Mucosa of gallbladder (tissue), 1 donor: ENCODE measurements at regions not wholly inside any gene's neighbourhood (a gene's known extent, or its start where the extent isn't known, plus 50 kb on each side); places are given as distances from the start of the nearest gene placed in this dataset.

Source experiments
- DNase-seq: peaks from one replicate; pipeline ENCODE4 v3.0.0-alpha.2; 2020; ENCODE audit warnings: low spot score
- donor health status: DM: no; HTN: no; CAD: no.

DNA sequence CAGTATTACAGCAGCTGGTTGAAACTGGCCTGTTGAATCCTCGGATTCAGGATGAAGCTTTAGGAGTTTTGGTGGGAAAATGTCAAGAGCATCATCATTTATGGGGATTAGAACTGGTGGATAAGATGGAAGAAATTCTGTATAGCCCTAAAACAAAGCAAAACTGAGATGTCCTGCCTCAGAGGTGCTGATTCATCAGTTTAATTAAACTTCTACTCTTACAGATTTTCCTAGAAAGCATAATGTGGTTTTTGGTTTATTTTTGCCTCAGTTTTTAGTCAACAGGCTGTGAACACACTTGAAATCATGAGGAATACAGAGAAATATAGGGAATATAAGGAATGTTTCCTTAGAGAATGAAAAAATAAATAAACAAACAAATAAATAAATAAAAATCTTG, 228.7 kb upstream of the POU3F2 start:
- no peak for DNase-seq

DNA sequence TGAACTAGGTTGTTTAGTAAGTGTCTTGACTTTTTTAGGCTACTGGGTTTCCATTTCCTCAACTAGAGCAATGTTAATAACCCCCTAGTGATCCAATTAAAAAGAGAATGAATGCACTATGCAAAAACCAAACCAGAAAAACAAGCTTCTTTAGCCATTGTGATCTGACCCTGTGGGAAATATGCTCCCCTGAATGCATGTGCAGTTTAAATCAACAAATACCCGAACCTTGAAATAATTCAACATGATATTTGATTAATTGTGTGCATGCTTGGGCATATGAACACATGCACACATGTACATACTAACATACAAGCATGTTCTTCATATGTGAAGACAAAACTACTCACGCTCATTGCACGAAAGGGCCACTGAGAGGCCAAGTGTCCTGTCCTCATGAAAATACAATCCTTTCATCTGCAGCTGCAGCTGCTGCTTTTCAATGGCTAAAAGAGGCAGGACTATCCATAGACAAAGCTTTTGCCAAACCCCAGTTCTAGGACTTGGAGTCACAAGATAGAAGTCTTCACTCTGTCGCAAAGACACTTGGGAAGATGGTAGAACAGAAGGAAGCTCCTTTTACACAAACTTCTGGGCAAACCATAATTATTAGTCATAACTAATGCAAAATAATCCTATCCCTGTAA, 207.1 kb upstream of the POU3F2 start:
- no peak for DNase-seq

- DNase-seq = no peak
These were observed 200.5 kb upstream of the POU3F2 start for GRCh38 chr6:98633886-98634285.

GRCh38 chr6:98634569-98634968, 199.8 kb upstream of the POU3F2 start:
- DNase-seq = no peak

DNA sequence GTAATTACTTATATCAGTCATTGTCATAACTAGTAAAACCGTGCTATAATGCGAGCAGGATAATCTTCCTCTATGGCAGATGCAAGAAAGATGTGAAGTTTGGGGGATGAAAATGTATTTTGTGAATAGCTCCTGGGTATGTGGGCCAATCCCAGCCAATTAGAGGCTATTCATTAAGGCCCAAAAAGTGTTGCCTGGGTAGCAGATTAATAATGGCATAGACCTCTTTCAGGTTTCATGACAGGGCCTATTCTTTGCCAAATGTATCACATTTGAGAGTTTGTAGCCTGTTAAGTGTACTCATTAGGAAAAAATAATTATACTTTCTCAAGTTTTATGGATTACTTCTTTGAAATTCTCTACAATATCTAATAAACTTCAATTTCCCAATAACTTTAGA, 199.2 kb upstream of the POU3F2 start:
- no peak for DNase-seq

GRCh38 chr6:98636941-98637340, 197.4 kb upstream of the POU3F2 start:
- DNase-seq = no peak

DNA sequence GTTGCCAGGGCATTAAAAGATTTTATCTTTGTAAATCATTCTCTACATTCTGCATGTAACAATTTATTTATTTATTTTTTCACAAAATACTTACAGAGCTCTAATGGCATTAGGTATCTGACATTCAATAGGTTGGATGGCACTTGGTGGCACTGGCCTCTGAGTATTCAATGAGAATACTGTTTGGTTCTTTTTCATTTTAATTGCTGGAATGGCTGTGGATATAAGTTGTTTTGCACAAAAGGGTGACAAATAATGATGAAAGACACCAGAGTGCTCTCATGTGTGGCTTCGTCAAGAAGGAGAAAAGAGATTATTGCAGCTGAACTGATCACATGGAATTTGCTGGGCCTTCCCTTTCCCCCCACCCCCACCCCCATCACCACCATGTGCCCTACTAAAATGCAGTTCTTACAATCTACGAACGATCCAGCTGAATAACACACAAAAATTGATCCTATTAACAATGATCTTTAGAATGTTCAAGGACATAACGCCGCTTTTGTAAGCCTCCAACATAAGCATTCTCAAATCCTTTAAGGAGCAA, 195.2 kb upstream of the POU3F2 start:
- DNase-seq = no peak

DNA sequence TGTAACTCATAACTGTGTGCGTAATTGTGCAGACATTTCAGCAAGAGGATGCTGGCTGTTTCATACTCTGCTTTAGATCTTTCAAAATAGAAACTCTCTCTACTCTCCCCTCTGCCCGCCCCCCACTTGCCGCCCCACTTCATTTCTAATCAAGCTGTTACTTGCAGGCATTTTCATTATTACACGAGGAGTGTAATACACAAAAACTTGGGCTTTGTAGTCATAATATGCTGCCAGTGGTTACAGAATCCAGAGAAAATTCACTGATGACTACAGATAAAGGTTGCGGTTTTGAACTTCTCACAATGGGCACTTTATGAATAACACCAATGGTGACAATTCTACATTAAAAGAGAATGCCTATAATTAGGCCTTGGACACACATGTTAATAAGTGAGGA, 194.0 kb upstream of the POU3F2 start:
- DNase-seq = no peak

- no peak for DNase-seq
These were observed 192.2 kb upstream of the POU3F2 start for GRCh38 chr6:98641949-98642719.

- no peak for DNase-seq
These were observed 190.3 kb upstream of the POU3F2 start for GRCh38 chr6:98644063-98644462.

GRCh38 chr6:98648211-98648914, 186.0 kb upstream of the POU3F2 start:
- DNase-seq = no peak

DNA sequence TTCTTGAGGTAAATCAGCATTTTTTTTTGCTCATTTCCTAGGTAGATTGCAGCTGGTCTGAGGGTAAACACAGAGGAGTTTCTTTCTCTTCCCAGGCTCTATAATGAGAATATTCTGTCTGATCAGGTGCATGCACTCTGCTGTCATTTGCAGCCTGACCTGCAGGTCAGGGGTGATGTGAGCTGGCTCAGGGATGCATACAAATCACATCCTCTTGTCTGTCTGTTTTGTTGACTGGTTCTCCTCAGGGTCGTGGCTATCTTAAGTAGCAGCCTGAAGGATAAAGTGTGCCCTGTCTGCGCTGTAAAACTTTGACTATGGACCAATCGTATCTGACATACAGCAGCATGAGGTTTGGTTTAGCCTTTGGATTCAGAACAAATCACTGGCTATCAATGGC, 183.4 kb upstream of the POU3F2 start:
- no peak for DNase-seq

GRCh38 chr6:98653179-98653578, 181.2 kb upstream of the POU3F2 start:
- DNase-seq = no peak

GRCh38 chr6:98657764-98658163, 176.6 kb upstream of the POU3F2 start:
- DNase-seq = no peak

DNA sequence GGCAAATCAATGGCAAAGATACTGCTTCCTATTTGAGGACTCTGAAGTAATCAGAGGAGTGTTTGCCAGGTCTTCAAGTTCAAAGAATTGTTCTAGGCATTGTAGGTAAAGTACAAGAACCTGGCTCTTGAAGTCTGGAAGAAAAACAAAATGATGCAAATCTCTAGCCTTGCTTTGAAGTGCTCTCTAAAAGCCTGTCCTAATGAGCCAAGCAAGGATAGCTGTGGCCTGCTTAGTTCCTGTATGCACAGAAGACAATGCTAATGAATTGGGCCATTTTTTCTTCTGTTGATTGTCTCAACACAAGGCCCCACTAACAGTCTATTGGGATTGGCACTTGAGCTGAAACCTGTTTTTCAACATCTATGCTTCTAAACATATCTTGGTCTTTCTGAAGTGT, 165.0 kb upstream of the POU3F2 start:
- no peak for DNase-seq

- no peak for DNase-seq
These were observed 164.2 kb upstream of the POU3F2 start for GRCh38 chr6:98670045-98670746.

DNA sequence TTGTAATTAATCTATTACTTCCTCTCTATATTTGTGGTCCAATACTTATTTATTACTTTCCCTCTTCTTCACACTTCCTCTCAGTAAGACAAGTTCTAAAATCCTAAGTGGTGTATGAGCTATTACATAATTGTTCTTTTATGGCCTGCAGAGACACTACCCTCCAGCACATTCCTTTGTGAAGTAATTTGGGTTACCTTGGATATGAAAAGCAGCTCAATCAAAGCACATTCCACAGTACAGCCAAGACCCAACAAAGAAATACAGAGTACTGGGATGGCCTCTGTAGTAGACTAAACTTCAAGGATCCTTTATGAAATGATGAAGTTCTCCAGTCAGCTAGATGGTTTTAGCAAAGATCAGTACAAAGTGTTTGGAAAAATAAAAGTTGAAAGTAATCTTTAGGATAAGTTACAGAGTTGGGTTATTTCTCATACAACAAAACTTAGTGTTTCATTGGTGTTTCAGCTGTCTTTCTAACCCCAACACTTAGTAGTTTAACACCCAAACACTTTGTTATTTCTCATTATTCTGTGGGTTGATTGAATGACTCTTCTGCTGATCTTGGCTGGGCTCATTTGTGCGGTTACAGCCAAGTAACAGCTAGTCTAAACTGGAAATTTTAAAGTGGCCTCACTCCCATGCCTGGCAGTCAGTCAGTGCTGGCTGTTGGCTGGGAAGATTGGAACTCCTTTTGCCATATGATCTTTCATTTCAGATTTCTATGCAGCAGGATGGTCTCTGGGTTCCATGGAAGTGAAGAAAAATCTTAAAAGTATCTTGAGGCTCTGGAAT, 161.5 kb upstream of the POU3F2 start:
- no peak for DNase-seq

DNA sequence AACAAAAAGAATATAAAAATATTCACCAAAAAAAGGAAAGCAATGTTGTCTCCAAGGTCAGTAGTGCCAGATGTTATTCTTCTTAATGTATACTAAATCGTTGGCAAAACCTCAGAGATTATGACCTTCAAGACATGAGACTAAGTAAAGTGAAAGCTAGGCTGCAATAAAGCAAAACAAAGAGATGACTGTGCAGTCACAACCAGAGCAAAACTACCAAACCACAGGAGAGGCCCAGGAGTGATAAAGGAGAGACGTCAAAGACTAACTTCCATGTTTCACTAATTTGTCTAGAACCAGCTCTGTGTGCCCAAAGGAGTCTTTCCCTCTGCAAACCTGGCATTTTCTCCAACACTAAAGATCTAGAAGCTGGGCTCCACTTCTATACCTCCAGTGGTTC, 155.9 kb upstream of the POU3F2 start:
- no peak for DNase-seq

DNA sequence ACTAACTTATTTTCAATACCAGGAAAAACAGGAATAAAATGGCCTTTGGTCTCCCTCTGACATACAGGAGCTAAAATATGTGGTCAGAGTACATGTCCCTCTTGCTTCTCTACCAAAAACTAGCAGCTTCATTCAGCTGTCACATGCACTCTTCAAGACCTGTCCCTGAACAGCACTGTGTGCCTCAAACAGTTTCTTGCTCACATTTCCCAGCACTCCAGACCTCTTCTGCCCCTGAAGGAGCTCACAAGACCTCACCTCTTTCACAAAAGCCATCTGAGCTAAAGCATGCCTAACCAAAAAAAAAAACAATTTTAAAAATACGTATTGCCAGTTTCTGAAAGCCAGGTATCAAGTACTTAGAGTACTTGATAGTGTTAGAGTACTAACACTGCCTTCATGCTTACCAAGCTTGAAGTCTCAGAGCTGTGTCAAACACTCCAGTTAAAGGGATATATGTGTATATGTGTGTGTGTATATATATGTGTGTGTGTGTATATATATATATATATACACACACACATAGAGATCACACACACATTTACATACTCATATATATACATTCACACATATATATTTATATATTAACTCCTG, 148.3 kb upstream of the POU3F2 start:
- no peak for DNase-seq

DNA sequence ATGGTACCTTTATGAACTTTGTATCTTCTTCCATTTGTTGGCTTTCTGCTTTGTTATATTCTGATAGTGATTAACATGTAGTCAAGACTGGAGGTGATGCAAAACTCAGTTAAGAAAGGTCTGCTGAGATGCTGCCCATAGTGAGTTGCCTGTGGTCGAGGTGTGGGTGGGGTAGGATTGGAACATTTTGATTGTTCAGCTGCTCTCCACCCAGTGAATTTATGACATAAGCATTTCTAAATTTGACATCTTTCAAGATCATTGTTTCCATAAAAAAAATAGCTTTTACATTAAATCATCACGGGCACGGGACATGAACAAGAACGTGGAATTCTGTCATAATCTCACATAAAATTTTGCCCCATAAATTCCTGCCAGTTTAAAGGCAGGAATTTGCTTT, 146.6 kb upstream of the POU3F2 start:
- no peak for DNase-seq
